Fibroblast of skin of left quadriceps (primary cell): ENCODE measurements at regions not wholly inside any gene's neighbourhood (a gene's known extent, or its start where the extent isn't known, plus 50 kb on each side); places are given as distances from the start of the nearest gene placed in this dataset.
"Not testable (repeated sequence)": the region's sequence is repeated elsewhere in the genome, so short reads cannot be mapped to it uniquely, and the experiment has no call there.

ENCODE experiments used
- DNase-seq, 2 experiments: peaks; one replicate each; pipeline ENCODE4 v3.0.0-alpha.2; 2013; ENCODE audit warnings: low read depth in 2 of 2

DNA sequence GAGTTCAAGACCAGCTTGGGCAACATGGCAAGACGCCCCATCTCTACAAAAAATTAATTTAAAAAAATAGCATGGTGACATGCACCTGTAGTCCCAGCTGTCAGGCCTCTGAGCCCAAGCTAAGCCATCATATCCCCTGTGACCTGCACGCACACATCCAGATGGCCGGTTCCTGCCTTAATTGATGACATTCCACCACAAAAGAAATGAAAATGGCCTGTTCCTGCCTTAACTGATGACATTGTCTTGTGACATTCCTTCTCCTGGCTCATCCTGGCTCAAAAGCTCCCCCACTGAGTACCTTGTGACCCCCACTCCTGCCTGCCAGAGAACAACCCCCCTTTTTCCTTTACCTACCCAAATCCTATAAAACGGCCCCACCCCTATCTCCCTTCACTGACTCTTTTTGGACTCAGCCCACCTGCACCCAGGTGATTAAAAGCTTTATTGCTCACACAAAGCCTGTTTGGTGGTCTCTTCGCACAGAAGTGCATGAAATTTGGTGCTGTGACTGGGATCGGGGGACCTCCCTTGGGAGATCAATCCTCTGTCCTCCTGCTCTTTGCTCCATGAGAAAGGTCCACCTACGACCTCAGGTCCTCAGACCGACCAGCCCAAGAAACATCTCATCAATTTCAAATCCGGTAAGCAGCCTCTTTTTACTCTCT, 65.6 kb upstream of the ETAA1 start:
- not testable (repeated sequence) for DNase-seq

DNA sequence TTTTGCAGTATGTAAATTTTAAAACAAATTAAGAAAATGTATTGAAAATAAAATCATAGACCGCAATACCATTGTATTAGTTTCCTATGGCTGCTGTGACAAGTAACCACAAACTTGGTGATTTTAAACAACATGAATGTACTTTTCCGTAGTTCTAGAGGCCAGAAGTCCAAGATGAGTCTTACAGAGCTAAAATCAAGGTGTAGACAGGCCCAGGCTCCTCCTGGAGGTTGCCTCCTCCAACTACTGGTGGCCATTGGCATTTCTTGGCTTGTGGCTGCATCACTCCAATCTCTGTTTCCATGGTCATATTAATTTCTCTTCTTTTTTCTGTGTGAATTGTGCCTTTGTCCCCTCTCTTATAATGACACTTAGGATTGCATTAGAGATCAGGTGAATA, 59.2 kb upstream of the ETAA1 start:
- no peak for DNase-seq

DNA sequence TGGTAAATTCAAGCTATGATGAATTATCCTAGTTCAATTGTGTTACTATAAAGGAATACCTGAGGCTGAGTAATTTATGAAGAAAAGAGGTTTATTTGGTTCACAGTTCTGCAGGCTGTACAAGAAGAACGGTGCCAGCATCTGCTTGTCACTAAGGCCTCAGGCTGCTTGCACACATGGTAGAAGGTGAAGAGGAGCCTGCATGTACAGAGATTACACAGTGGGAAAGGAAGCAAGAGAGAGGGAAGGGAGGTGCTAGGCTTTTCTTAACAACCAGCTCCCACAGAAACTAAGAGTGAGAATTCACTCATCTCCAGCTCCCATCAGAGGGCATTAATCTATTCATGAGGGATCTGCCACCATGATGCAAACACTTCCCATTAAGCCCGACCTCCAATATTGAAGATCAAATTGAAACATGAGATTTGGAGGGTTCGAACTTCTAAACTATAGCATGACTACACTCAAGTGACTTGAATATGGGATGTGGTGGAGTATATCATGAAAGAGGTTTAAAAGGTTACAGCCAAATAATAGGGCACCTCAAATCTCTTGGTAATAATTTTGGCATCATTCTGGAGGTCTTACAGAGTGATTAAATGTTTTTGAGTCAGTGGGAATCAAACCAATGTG, 58.4 kb upstream of the ETAA1 start:
- DNase-seq: no peak

DNA sequence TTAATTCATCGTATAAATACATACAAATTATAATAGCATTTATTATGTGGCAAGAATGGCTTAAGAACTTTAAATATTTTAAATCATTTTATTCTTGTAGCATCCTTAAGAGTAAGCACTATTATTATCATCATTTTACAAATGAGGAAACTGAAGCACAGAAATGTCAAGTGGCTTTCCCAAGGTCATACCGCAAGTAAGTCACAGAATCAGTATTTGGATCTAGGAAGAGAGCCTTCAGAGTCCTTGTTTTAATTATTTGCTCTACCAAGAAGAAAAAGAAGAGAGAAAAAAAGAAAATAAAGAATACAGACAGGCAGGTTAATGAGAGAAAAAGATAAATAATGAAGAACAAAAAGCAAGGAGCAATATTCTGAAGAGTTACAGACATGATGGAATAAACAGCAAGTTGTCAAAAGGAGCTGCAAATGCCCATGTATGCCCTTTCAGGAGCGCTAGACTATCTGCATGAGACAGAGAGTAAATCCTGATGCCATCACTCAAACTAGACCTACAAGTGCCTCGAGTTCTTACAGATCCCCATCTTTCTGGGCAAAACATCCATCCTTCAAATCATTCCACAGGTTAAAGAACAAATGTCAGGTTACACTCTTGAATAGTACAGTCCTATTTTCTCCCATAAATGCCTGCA, 57.8 kb upstream of the ETAA1 start:
- no peak for DNase-seq

DNA sequence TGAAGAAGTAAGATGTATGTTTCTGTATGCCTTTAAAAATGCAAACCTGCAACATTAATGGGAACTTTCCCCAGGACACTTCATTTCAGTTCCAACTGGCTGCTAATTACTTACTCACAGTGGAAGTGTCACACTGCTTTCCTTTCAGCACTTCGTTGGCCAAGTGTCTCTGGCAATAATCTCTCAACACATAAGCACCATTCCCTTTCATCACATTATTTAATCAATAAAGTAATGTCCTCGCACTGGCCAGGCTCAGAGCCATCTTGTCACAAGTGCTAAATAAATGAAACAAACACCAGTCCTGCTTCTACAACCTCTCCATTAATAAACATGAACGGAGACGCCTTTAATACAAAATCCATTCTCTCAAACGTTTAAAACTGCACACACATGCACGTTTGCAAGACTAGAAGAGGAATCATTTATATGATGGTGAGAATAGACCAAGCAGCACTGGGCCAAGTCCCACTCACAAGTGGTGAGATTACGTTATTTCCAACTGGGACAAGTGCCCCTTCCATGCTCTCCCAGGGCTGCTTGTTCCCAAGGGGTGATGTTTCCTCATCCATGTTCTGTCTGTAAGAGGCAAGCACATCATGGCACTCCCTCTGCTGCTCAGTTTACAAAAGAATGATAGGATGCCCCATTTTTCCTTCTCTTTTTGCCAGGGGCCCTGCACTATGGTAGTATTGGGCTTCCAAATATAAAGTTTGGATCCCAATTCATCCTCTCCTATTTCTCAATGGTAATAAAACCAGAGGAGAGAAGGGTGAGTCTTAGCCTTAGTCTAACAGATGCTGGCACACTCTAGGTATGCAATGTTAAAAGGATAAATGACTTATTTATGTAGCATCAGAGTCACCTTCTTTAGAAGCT, 56.8 kb upstream of the ETAA1 start:
- DNase-seq: no peak

GRCh38 chr2:67341012-67341318, 56.2 kb upstream of the ETAA1 start:
- DNase-seq: no peak

GRCh38 chr2:67341336-67341735, 55.8 kb upstream of the ETAA1 start:
- DNase-seq: no peak

- no peak for DNase-seq
Measured at GRCh38 chr2:67342394-67342793, 54.7 kb upstream of the ETAA1 start.

DNA sequence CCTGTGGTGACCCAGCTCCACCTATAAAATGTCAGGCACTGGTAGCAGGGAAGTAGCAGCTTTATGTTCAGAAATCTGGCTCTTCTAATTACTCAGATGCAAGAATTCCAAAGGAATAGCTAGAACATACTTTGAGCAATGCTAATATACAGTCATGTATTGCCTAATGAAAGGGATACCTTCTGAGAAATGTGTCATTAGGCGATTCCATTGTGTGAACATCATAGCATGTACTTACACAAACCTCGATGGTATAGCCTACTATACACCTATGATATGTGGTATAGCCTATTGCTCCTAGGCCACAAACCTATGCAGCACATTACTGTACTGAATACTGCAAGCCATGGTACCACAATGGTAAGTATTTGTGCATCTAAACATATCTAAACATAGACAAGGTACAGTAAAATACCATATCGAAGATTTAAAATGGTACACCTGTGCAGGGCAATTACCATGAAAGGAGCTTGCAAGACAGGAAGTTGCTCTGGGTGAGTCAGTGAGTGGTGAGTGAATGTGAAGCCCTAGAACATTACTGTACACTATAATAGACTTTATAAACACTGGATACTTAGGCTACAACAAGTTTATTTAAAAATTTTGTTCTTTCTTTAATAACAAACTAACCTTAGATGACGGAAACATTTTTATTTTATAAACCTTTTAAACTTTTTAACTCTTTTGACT, 50.3 kb upstream of the ETAA1 start:
- DNase-seq: no peak
